ENCODE measurements at regions not wholly inside any gene's neighbourhood (a gene's known extent, or its start where the extent isn't known, plus 50 kb on each side); places are given as distances from the start of the nearest gene placed in this dataset.

GRCh38 chr7:41164440-41164839 is 538.5 kb downstream of the INHBA start:
- Histone ChIP-seq H3K27me3 (no peaks in the 10 kb centered on the region), H3K4me3 (no peak overlapping the region), H3K9me3 (peaks cover 0 to 12% of the 10 kb centered on the region in 2 donors), H3K27ac (no peak overlapping the region), H3K36me3 (no peaks in the 10 kb centered on the region), H3K4me1 (no peaks in the 10 kb centered on the region)
- ATAC-seq (no peak), DNase-seq (no peak)
- intact Hi-C loops (cut with DNase I), result no loop called here
- TF ChIP-seq, protein P1, sequence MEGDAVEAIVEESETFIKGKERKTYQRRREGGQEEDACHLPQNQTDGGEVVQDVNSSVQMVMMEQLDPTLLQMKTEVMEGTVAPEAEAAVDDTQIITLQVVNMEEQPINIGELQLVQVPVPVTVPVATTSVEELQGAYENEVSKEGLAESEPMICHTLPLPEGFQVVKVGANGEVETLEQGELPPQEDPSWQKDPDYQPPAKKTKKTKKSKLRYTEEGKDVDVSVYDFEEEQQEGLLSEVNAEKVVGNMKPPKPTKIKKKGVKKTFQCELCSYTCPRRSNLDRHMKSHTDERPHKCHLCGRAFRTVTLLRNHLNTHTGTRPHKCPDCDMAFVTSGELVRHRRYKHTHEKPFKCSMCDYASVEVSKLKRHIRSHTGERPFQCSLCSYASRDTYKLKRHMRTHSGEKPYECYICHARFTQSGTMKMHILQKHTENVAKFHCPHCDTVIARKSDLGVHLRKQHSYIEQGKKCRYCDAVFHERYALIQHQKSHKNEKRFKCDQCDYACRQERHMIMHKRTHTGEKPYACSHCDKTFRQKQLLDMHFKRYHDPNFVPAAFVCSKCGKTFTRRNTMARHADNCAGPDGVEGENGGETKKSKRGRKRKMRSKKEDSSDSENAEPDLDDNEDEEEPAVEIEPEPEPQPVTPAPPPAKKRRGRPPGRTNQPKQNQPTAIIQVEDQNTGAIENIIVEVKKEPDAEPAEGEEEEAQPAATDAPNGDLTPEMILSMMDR (IDR thresholded peaks at IDR 0.05), result no peak

DNA sequence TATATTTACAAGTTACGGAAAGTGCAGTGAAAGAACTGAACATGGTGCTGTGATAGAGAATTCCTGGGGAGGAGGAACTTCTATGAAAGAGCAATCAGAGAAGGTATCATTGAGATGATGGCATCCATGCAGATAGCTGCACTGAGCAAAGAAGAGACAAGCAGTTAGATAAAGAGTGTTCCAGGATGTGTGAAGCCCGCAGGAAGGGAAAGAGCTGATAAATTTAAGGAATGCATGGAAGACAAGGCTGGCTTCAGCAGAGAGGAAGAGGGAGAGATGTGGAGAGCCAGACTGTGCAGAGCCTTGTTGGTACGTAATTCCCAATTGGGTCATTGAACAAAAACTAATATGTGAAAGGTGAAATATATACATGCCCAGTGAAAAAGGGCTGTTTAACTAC is 538.9 kb downstream of the INHBA start:
- Histone ChIP-seq H3K36me3 (no peaks in the 10 kb centered on the region), H3K4me1 (no peaks in the 10 kb centered on the region), H3K27ac (no peak overlapping the region), H3K27me3 (no peaks in the 10 kb centered on the region), H3K4me3 (no peak overlapping the region), H3K9me3 (peaks cover 0 to 14% of the 10 kb centered on the region in 2 donors)
- intact Hi-C loops (cut with DNase I), result no loop called here
- ATAC-seq (no peak), DNase-seq (no peak)
- TF ChIP-seq, protein P1 (IDR thresholded peaks at IDR 0.05), result no peak

GRCh38 chr7:41162612-41163011 is 540.3 kb downstream of the INHBA start:
- no peak for DNase-seq
- no peak for ATAC-seq
- Histone ChIP-seq H3K27me3 (no peaks in the 10 kb centered on the region), H3K4me1 (no peaks in the 10 kb centered on the region), H3K36me3 (no peaks in the 10 kb centered on the region), H3K27ac (no peak overlapping the region), H3K4me3 (no peak overlapping the region), H3K9me3 (peaks cover 0 to 14% of the 10 kb centered on the region in 2 donors)
- TF ChIP-seq, protein P1 (IDR thresholded peaks at IDR 0.05), result no peak
- intact Hi-C loops (cut with DNase I), result no loop called here

- Histone ChIP-seq H3K4me1 (no peaks in the 10 kb centered on the region), H3K27me3 (no peaks in the 10 kb centered on the region), H3K4me3 (no peak overlapping the region), H3K9me3 (peaks cover 0 to 14% of the 10 kb centered on the region in 2 donors), H3K27ac (no peak overlapping the region), H3K36me3 (no peaks in the 10 kb centered on the region)
- intact Hi-C loops (cut with DNase I), result no loop called here
- ATAC-seq (no peak), DNase-seq (no peak)
- TF ChIP-seq, protein P1 (IDR thresholded peaks at IDR 0.05), result no peak
These were observed 541.8 kb downstream of the INHBA start for GRCh38 chr7:41161041-41161587.

GRCh38 chr7:41156268-41156667 is 546.6 kb downstream of the INHBA start:
- H3K9me3 ChIP-seq, result peaks cover 0 to 14% of the 10 kb centered on the region in 2 donors
- TF ChIP-seq, protein P1 (IDR thresholded peaks at IDR 0.05), result no peak
- no peak overlapping the region for H3K27ac ChIP-seq
- H3K4me1 ChIP-seq, result no peaks in the 10 kb centered on the region
- no peaks in the 10 kb centered on the region for H3K36me3 ChIP-seq
- DNase-seq (no peak), ATAC-seq (no peak)
- intact Hi-C loops (cut with DNase I), result no loop called here
- H3K4me3 ChIP-seq, result no peak overlapping the region
- H3K27me3 ChIP-seq, result no peaks in the 10 kb centered on the region

All from left lung (tissue), 4 donors.